ENCODE measurements at regions not wholly inside any gene's neighbourhood (a gene's known extent, or its start where the extent isn't known, plus 50 kb on each side); places are given as distances from the start of the nearest gene placed in this dataset.
"Not testable (repeated sequence)": the region's sequence is repeated elsewhere in the genome, so short reads cannot be mapped to it uniquely, and the experiment has no call there.

- H3K79me2 ChIP-seq (ENCODE audit: insufficient read depth, low read length); H3K9me3 ChIP-seq (ENCODE audit: insufficient read depth, low read depth, low read length); H3K4me1 ChIP-seq (ENCODE audit: insufficient read depth, low read length, poor library complexity, severe bottlenecking); H3K4me2 ChIP-seq (ENCODE audit: low read depth, low read length, poor library complexity, severe bottlenecking); H3K9ac ChIP-seq (ENCODE audit: low read depth, low read length, poor library complexity, severe bottlenecking); H3F3A ChIP-seq (ENCODE audit: low read depth); H3K4me3 ChIP-seq (ENCODE audit: low read length, poor library complexity, severe bottlenecking); H3K36me3 ChIP-seq (ENCODE audit: insufficient read depth, low read length); H2AFZ ChIP-seq (ENCODE audit: low read length); H3K9me2 ChIP-seq (replicated peaks; ENCODE audit: low read depth, low read length); H4K20me1 ChIP-seq (ENCODE audit: insufficient read depth, low read length, poor library complexity, severe bottlenecking); H3K27me3 ChIP-seq (ENCODE audit: insufficient read depth, low read length, poor library complexity, severe bottlenecking): not testable (repeated sequence)
Observed at GRCh38 chr3:178209116-178209515, 327.1 kb upstream of the KCNMB2 start.

DNA sequence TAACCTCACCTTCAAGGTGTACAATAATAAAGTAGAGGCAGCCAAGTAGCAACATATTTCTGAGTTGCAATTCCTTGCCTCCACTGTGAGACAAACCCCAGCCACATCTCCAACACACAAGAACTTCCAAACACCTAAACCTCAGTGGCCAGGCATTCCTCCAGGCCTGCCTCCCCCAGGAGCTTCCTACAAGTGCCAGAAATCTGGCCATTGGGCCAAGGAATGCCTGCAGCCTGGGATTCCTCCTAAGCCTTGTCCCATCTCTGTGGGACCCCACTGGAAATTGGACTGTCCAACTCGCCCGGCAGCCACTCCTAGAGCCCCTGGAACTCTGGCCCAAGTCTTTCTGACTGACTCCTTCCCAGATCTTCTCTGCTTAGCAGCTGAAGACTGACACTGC is 326.6 kb upstream of the KCNMB2 start:
- not testable (repeated sequence) for H3K9me3 ChIP-seq (ENCODE audit: insufficient read depth, low read depth, low read length); H3K4me3 ChIP-seq (ENCODE audit: low read length, poor library complexity, severe bottlenecking); H3K9ac ChIP-seq (ENCODE audit: low read depth, low read length, poor library complexity, severe bottlenecking); H3K79me2 ChIP-seq (ENCODE audit: insufficient read depth, low read length); H3F3A ChIP-seq (ENCODE audit: low read depth); H3K9me2 ChIP-seq (replicated peaks; ENCODE audit: low read depth, low read length); H2AFZ ChIP-seq (ENCODE audit: low read length); H3K36me3 ChIP-seq (ENCODE audit: insufficient read depth, low read length); H3K27me3 ChIP-seq (ENCODE audit: insufficient read depth, low read length, poor library complexity, severe bottlenecking); H4K20me1 ChIP-seq (ENCODE audit: insufficient read depth, low read length, poor library complexity, severe bottlenecking); H3K4me1 ChIP-seq (ENCODE audit: insufficient read depth, low read length, poor library complexity, severe bottlenecking); H3K4me2 ChIP-seq (ENCODE audit: low read depth, low read length, poor library complexity, severe bottlenecking)

GRCh38 chr3:178211086-178211485 is 325.1 kb upstream of the KCNMB2 start:
- H2AFZ ChIP-seq (ENCODE audit: low read length); H4K20me1 ChIP-seq (ENCODE audit: insufficient read depth, low read length, poor library complexity, severe bottlenecking); H3K4me2 ChIP-seq (ENCODE audit: low read depth, low read length, poor library complexity, severe bottlenecking); H3K27me3 ChIP-seq (ENCODE audit: insufficient read depth, low read length, poor library complexity, severe bottlenecking); H3K4me1 ChIP-seq (ENCODE audit: insufficient read depth, low read length, poor library complexity, severe bottlenecking); H3K9ac ChIP-seq (ENCODE audit: low read depth, low read length, poor library complexity, severe bottlenecking); H3K9me3 ChIP-seq (ENCODE audit: insufficient read depth, low read depth, low read length); H3K36me3 ChIP-seq (ENCODE audit: insufficient read depth, low read length); H3K4me3 ChIP-seq (ENCODE audit: low read length, poor library complexity, severe bottlenecking); H3K9me2 ChIP-seq (replicated peaks; ENCODE audit: low read depth, low read length); H3K79me2 ChIP-seq (ENCODE audit: insufficient read depth, low read length); H3F3A ChIP-seq (ENCODE audit: low read depth): not testable (repeated sequence)

DNA sequence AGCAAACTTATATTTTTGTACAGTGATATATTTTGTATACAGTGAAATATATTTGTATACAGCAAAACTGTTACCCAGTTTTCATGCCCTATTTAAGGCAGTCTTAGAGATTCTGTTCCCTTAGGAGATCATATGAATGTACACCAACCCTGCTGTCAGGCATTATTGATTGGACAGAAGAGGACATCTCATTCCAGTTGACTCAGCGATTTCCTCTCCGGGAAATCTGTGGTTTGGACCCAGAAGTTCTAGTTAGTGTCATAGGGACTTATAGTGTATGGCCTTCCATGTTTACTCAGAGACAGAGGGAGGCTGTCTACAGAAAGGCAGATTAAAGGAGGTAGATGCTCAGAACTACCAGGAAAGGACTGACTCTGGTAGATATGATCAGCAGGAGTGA is 318.8 kb upstream of the KCNMB2 start:
- Histone ChIP-seq H3K4me2 (ENCODE audit: low read depth, low read length, poor library complexity, severe bottlenecking) (no peak overlapping the region), H3K27me3 (ENCODE audit: insufficient read depth, low read length, poor library complexity, severe bottlenecking) (no peaks in the 10 kb centered on the region), H4K20me1 (ENCODE audit: insufficient read depth, low read length, poor library complexity, severe bottlenecking) (no peaks in the 10 kb centered on the region), H3K9ac (ENCODE audit: low read depth, low read length, poor library complexity, severe bottlenecking) (no peak overlapping the region), H3F3A (ENCODE audit: low read depth) (no peaks in the 10 kb centered on the region), H3K4me3 (ENCODE audit: low read length, poor library complexity, severe bottlenecking) (no peak overlapping the region), H3K9me2 (replicated peaks; ENCODE audit: low read depth, low read length) (peaks cover 5% of the 10 kb centered on the region; the same call in 1 of the 2 replicates), H3K4me1 (ENCODE audit: insufficient read depth, low read length, poor library complexity, severe bottlenecking) (no peaks in the 10 kb centered on the region), H3K9me3 (ENCODE audit: insufficient read depth, low read depth, low read length) (no peaks in the 10 kb centered on the region), H3K36me3 (ENCODE audit: insufficient read depth, low read length) (no peaks in the 10 kb centered on the region), H3K79me2 (ENCODE audit: insufficient read depth, low read length) (no peaks in the 10 kb centered on the region), H2AFZ (ENCODE audit: low read length) (no peak overlapping the region)
- no peak for TF ChIP-seq EZH2phosphoT487 (IDR thresholded peaks at IDR 0.05; ENCODE audit: borderline replicate concordance)
- TF ChIP-seq, protein P1, sequence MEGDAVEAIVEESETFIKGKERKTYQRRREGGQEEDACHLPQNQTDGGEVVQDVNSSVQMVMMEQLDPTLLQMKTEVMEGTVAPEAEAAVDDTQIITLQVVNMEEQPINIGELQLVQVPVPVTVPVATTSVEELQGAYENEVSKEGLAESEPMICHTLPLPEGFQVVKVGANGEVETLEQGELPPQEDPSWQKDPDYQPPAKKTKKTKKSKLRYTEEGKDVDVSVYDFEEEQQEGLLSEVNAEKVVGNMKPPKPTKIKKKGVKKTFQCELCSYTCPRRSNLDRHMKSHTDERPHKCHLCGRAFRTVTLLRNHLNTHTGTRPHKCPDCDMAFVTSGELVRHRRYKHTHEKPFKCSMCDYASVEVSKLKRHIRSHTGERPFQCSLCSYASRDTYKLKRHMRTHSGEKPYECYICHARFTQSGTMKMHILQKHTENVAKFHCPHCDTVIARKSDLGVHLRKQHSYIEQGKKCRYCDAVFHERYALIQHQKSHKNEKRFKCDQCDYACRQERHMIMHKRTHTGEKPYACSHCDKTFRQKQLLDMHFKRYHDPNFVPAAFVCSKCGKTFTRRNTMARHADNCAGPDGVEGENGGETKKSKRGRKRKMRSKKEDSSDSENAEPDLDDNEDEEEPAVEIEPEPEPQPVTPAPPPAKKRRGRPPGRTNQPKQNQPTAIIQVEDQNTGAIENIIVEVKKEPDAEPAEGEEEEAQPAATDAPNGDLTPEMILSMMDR (conservative IDR thresholded peaks at IDR 0.05; ENCODE audit: low read length) = no peak

DNA sequence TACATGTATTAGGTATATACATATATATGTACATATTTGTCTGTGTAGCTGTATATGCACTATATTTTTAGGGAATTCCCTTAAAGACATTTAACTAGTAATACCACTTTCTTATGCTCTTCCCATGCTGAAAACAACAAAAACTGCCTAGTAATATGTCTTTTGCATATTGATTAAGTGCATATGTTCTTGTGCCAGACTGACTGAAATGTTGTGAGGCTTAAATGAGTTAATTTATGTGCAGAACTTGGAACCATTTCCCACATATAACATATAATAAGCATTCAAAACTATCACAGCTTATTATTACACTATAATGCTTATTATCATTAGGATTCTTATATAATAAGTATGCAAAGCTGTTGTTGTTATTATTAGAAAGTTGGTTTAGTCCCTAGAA is 318.0 kb upstream of the KCNMB2 start:
- TF ChIP-seq, protein P1 (conservative IDR thresholded peaks at IDR 0.05; ENCODE audit: low read length) = no peak
- TF ChIP-seq EZH2phosphoT487 (IDR thresholded peaks at IDR 0.05; ENCODE audit: borderline replicate concordance) = no peak
- no peaks in the 10 kb centered on the region for H3K27me3 ChIP-seq (ENCODE audit: insufficient read depth, low read length, poor library complexity, severe bottlenecking)
- no peaks in the 10 kb centered on the region for H3F3A ChIP-seq (ENCODE audit: low read depth)
- H4K20me1 ChIP-seq (ENCODE audit: insufficient read depth, low read length, poor library complexity, severe bottlenecking) = no peaks in the 10 kb centered on the region
- no peak overlapping the region for H2AFZ ChIP-seq (ENCODE audit: low read length)
- no peaks in the 10 kb centered on the region for H3K9me3 ChIP-seq (ENCODE audit: insufficient read depth, low read depth, low read length)
- H3K4me1 ChIP-seq (ENCODE audit: insufficient read depth, low read length, poor library complexity, severe bottlenecking) = no peaks in the 10 kb centered on the region
- H3K4me3 ChIP-seq (ENCODE audit: low read length, poor library complexity, severe bottlenecking) = no peak overlapping the region
- no peak overlapping the region for H3K4me2 ChIP-seq (ENCODE audit: low read depth, low read length, poor library complexity, severe bottlenecking)
- no peak overlapping the region for H3K9ac ChIP-seq (ENCODE audit: low read depth, low read length, poor library complexity, severe bottlenecking)
- H3K9me2 ChIP-seq (replicated peaks; ENCODE audit: low read depth, low read length) = peaks cover 5% of the 10 kb centered on the region; the same call in 1 of the 2 replicates
- no peaks in the 10 kb centered on the region for H3K79me2 ChIP-seq (ENCODE audit: insufficient read depth, low read length)
- no peaks in the 10 kb centered on the region for H3K36me3 ChIP-seq (ENCODE audit: insufficient read depth, low read length)

DNA sequence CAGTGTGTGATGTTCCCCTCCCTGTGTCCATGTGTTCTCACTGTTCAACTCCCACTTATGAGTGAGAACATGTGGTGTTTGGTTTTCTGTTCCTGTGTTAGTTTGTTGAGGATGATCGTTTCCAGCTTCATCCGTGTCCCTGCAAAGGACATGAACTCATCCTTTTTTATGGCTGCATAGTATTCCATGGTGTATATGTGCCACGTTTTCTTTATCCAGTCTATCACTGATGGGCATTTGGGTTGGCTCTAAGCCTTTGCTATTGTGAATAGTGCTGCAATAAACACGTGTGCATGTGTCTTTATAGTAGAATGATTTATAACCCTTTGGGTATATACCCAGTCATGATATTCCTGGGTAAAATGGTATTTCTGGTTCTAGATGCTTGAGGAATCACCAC is 316.6 kb upstream of the KCNMB2 start:
- H3K4me3 ChIP-seq (ENCODE audit: low read length, poor library complexity, severe bottlenecking); H3F3A ChIP-seq (ENCODE audit: low read depth); H3K9ac ChIP-seq (ENCODE audit: low read depth, low read length, poor library complexity, severe bottlenecking); H3K4me1 ChIP-seq (ENCODE audit: insufficient read depth, low read length, poor library complexity, severe bottlenecking); H3K4me2 ChIP-seq (ENCODE audit: low read depth, low read length, poor library complexity, severe bottlenecking); H2AFZ ChIP-seq (ENCODE audit: low read length); H3K9me2 ChIP-seq (replicated peaks; ENCODE audit: low read depth, low read length); H3K27me3 ChIP-seq (ENCODE audit: insufficient read depth, low read length, poor library complexity, severe bottlenecking); H4K20me1 ChIP-seq (ENCODE audit: insufficient read depth, low read length, poor library complexity, severe bottlenecking); H3K9me3 ChIP-seq (ENCODE audit: insufficient read depth, low read depth, low read length); H3K36me3 ChIP-seq (ENCODE audit: insufficient read depth, low read length); H3K79me2 ChIP-seq (ENCODE audit: insufficient read depth, low read length): not testable (repeated sequence)

Measured in Loucy (cell line).